WI38 (cell line): ENCODE measurements at regions not wholly inside any gene's neighbourhood (a gene's known extent, or its start where the extent isn't known, plus 50 kb on each side); places are given as distances from the start of the nearest gene placed in this dataset.

Experiments used
- H3K4me3 ChIP-seq: 2 replicates; pipeline ENCODE4 v1.5.1; 2011; ENCODE audit warnings: low read depth, mild to moderate bottlenecking, control low read depth, low read length
- CTCF ChIP-seq: IDR thresholded peaks from 2 replicates; pipeline ENCODE4 v1.5.1; 2012; ENCODE audit warnings: low read depth, mild to moderate bottlenecking, control low read depth, low read length

- no peak overlapping the region for H3K4me3 ChIP-seq
- no peak for TF ChIP-seq CTCF
These were observed 67.8 kb upstream of the SLC1A1 start for GRCh38 chr9:4422495-4422894.

DNA sequence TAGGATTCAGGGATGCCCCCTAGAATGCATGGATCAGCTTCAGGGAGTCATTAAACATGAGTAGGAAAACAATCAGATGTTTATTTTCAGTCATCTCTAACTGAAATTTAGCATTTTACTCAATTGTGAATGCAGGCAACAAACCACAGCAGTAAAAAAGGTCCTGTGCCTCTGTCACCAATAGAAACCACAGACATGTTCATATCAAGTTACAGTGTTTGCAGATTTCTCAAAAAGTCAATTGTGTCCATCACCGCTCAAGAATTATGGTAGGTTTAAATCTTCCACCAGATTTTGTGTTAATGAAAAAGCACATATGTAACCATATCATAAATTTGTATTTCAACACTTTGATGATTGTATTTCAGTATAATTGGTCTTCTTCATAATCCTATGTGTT is 68.4 kb upstream of the SLC1A1 start:
- H3K4me3 ChIP-seq: no peak overlapping the region
- TF ChIP-seq CTCF: no peak

GRCh38 chr9:4420351-4420750 is 69.9 kb upstream of the SLC1A1 start:
- H3K4me3 ChIP-seq: no peak overlapping the region

DNA sequence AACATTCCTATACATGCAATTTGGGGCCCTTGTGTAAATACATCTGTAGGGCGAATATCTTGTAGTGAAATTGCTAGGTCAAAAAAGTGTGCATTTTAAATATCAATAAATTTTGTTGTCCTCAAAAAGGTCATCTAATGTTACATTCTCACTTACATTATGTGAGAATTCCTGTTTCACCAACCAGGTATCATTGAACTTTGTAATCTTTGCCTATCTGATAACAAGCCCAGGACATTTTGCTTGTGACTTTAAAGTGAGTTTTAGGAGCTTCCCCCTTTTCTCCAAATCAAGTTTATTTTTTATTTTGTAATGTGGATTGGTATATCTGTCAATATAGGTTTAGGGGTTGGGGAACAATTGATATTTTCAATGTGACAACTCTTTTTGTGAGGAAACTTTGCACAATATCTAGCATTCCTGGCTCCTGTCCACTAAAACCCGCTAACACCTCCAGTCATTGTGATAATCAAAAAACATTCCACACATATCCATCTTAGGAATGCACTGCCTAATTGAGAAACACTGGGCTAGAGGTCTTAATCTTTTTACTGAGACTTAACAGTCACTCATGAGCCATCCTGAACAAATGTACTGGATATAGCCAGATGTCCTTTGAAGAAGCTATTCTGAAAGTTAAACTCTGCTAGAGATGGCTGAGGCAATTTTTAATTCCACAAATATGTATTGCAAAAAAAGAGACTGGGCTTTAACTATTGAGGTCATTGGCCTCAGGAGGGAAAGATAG is 72.5 kb upstream of the SLC1A1 start:
- TF ChIP-seq CTCF: no peak
- H3K4me3 ChIP-seq: no peak overlapping the region

More at GRCh38 chr9:4420351-4420750, 69.9 kb upstream of the SLC1A1 start:
- TF ChIP-seq CTCF: no peak

- H3K4me3 ChIP-seq: no peak overlapping the region
- TF ChIP-seq CTCF: no peak
These were observed 73.8 kb upstream of the SLC1A1 start for GRCh38 chr9:4416467-4416866.

- H3K4me3 ChIP-seq: no peak overlapping the region
- no peak for TF ChIP-seq CTCF
These were observed 75.0 kb upstream of the SLC1A1 start for GRCh38 chr9:4415281-4415680.

DNA sequence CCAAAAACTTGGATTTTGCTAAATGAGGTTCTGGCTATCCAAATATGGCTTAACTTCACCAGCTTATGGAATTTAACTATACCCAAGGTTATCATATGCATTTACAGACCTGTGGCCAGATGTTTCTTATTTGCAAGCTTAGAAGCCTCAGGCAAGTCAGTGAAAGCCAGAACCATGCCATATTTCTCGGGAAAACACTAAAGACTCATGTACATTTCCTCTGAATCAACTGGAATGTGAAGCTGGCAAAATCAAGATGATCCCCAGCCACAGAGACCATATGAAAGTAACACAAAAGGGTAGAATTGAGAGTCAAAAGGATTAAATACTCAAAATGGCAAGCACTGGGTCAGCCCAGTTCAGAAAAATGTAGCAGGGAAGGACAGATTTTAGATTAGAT is 76.4 kb upstream of the SLC1A1 start:
- TF ChIP-seq CTCF: no peak
- no peak overlapping the region for H3K4me3 ChIP-seq
